H9 (cell line): ENCODE measurements at regions not wholly inside any gene's neighbourhood (a gene's known extent, or its start where the extent isn't known, plus 50 kb on each side); places are given as distances from the start of the nearest gene placed in this dataset.

Source experiments
- DNase-seq: peaks from one replicate; pipeline ENCODE4 v3.0.0-alpha.2; 2017
- H2AFZ ChIP-seq: one replicate; pipeline ENCODE4 v1.6.1; 2013; ENCODE audit warnings: mild to moderate bottlenecking, low read length, control low read depth, moderate library complexity
- H2AK5ac ChIP-seq: 2 replicates; pipeline ENCODE4 v1.6.1; 2013; ENCODE audit warnings: low read length, control low read depth, mixed read lengths; ENCODE audit not compliant: insufficient read length
- H2BK120ac ChIP-seq: one replicate; pipeline ENCODE4 v1.6.1; 2013; ENCODE audit warnings: low read depth, mild to moderate bottlenecking, low read length, control low read depth, inconsistent platforms; ENCODE audit not compliant: poor library complexity, severe bottlenecking
- H2BK12ac ChIP-seq: 2 replicates; pipeline ENCODE4 v1.6.1; 2013; ENCODE audit warnings: low read length, control low read depth, mixed read lengths, low read depth; ENCODE audit not compliant: insufficient read length
- H2BK15ac ChIP-seq: 2 replicates; pipeline ENCODE4 v1.6.1; 2013; ENCODE audit warnings: low read depth, low read length, control low read depth
- H2BK20ac ChIP-seq: one replicate; pipeline ENCODE4 v1.6.1; 2013; ENCODE audit warnings: low read depth, mild to moderate bottlenecking, low read length, control low read depth, inconsistent platforms; ENCODE audit not compliant: poor library complexity, severe bottlenecking
- H2BK5ac ChIP-seq: 2 replicates; pipeline ENCODE4 v1.6.1; 2013; ENCODE audit warnings: low read length, control low read depth, mixed read lengths; ENCODE audit not compliant: insufficient read length
- H3K14ac ChIP-seq: 2 replicates; pipeline ENCODE4 v1.6.1; 2013; ENCODE audit warnings: low read length, control low read depth; ENCODE audit not compliant: insufficient read depth
- H3K18ac ChIP-seq: 2 replicates; pipeline ENCODE4 v1.6.1; 2013; ENCODE audit warnings: low read depth, mild to moderate bottlenecking, mixed read lengths, low read length, control low read depth; ENCODE audit not compliant: insufficient read length
- H3K23ac ChIP-seq: 2 replicates; pipeline ENCODE4 v1.6.1; 2013; ENCODE audit warnings: low read length, control low read depth, mixed read lengths, low read depth; ENCODE audit not compliant: insufficient read length
- H3K23me2 ChIP-seq: 2 replicates; pipeline ENCODE4 v1.6.1; 2013; ENCODE audit warnings: low read depth, mild to moderate bottlenecking, mixed read lengths, low read length, control low read depth; ENCODE audit not compliant: insufficient read length, poor library complexity, severe bottlenecking
- H3K27ac ChIP-seq: 2 replicates; pipeline ENCODE4 v1.5.1; 2013; ENCODE audit warnings: low read length, control low read depth, mixed read lengths, low read depth; ENCODE audit not compliant: insufficient read length
- H3K27me3 ChIP-seq: 2 replicates; pipeline ENCODE4 v1.6.1; 2013; ENCODE audit warnings: low read length, control low read depth, inconsistent platforms; ENCODE audit not compliant: insufficient read depth
- H3K4ac ChIP-seq: 2 replicates; pipeline ENCODE4 v1.6.1; 2013; ENCODE audit warnings: low read depth, mild to moderate bottlenecking, control low read depth, inconsistent platforms, low read length, moderate library complexity
- H3K4me1 ChIP-seq: 2 replicates; pipeline ENCODE4 v1.6.1; 2013; ENCODE audit warnings: low read length, control low read depth, inconsistent platforms; ENCODE audit not compliant: insufficient read depth
- H3K4me2 ChIP-seq: 2 replicates; pipeline ENCODE4 v1.6.1; 2013; ENCODE audit warnings: low read length, control low read depth, mixed read lengths; ENCODE audit not compliant: insufficient read length, insufficient read depth
- H3K56ac ChIP-seq: 2 replicates; pipeline ENCODE4 v1.6.1; 2013; ENCODE audit warnings: low read depth, mild to moderate bottlenecking, mixed read lengths, low read length, control low read depth; ENCODE audit not compliant: insufficient read length
- H3K79me1 ChIP-seq: 2 replicates; pipeline ENCODE4 v1.6.1; 2013; ENCODE audit warnings: low read depth, mild to moderate bottlenecking, moderate library complexity, low read length, control low read depth, inconsistent platforms; ENCODE audit not compliant: insufficient read depth, poor library complexity, severe bottlenecking
- H3K79me2 ChIP-seq: 2 replicates; pipeline ENCODE4 v1.6.1; 2013; ENCODE audit warnings: low read length, control low read depth, inconsistent platforms; ENCODE audit not compliant: insufficient read depth
- H3K9ac ChIP-seq: 2 replicates; pipeline ENCODE4 v1.6.1; 2013; ENCODE audit warnings: low read length, control low read depth, mixed read lengths; ENCODE audit not compliant: insufficient read length; ENCODE audit errors: extremely low read depth
- H3K9me3 ChIP-seq: one replicate; pipeline ENCODE4 v1.6.1; 2013; ENCODE audit warnings: low read depth, low read length, inconsistent platforms; ENCODE audit not compliant: control insufficient read depth
- H3T11ph ChIP-seq: one replicate; pipeline ENCODE4 v1.6.1; 2013; ENCODE audit warnings: mild to moderate bottlenecking, low read length, control low read depth, inconsistent platforms
- H4K20me1 ChIP-seq: one replicate; pipeline ENCODE4 v1.6.1; 2013; ENCODE audit not compliant: control insufficient read depth, insufficient read length, insufficient read depth
- H4K5ac ChIP-seq: 2 replicates; pipeline ENCODE4 v1.6.1; 2013; ENCODE audit warnings: low read depth, mild to moderate bottlenecking, mixed read lengths, low read length, control low read depth; ENCODE audit not compliant: insufficient read length
- H4K8ac ChIP-seq: replicated peaks from 2 replicates; pipeline ENCODE4 v1.6.1; 2013; ENCODE audit warnings: low read length, control low read depth, mixed read lengths, low read depth; ENCODE audit not compliant: insufficient read length
- H4K91ac ChIP-seq: 2 replicates; pipeline ENCODE4 v1.6.1; 2013; ENCODE audit warnings: low read depth, mild to moderate bottlenecking, moderate library complexity, mixed read lengths, low read length, control low read depth; ENCODE audit not compliant: insufficient read length
- H3K27ac Mint-ChIP-seq, 3 experiments: 2 replicates in 2 of 3; 3 replicates in 1 of 3; pipeline ENCODE4 v1.8.0; 2020 to 2021; ENCODE audit warnings: mixed read lengths in 3 of 3, mild to moderate bottlenecking in 1 of 3, moderate library complexity in 1 of 3
- H3K27me3 Mint-ChIP-seq: 2 replicates; pipeline ENCODE4 v1.8.0; 2021; ENCODE audit warnings: low read depth, mild to moderate bottlenecking, moderate library complexity, mixed read lengths
- H3K36me3 Mint-ChIP-seq, 3 experiments: 2 replicates in 2 of 3; 3 replicates in 1 of 3; pipeline ENCODE4 v1.8.0; 2020 to 2021; ENCODE audit warnings: low read depth in 3 of 3, mixed read lengths in 3 of 3; ENCODE audit not compliant: insufficient read depth in 1 of 3
- H3K4me1 Mint-ChIP-seq, 2 experiments: 2 replicates each; pipeline ENCODE4 v1.8.0; 2020; ENCODE audit warnings: mixed read lengths in 2 of 2
- H3K4me3 Mint-ChIP-seq, 2 experiments: 2 replicates in 1 of 2; 3 replicates in 1 of 2; pipeline ENCODE4 v1.8.0; 2020 to 2021; ENCODE audit warnings: mild to moderate bottlenecking in 2 of 2, mixed read lengths in 2 of 2, moderate library complexity in 1 of 2
- H3K9me3 Mint-ChIP-seq, 2 experiments: 2 replicates in 1 of 2; 3 replicates in 1 of 2; pipeline ENCODE4 v1.8.0; 2020; ENCODE audit warnings: mild to moderate bottlenecking in 2 of 2, mixed read lengths in 2 of 2, moderate library complexity in 1 of 2
- WGBS: extraction: QIAGEN DNeasy Blood & Tissue Kit; methylation state at CpG from one replicate; pipeline ENCODE4 v1.1.7; 2013; ENCODE audit warnings: missing lambda C conversion rate, low lambda C conversion rate, mixed read lengths; ENCODE audit not compliant: insufficient read length; ENCODE audit errors: extremely low coverage; 5-methylcytosine and 5-hydroxymethylcytosine counted together
- TF ChIP-seq, protein P1 (sequence below): fragments of 200-600 bp; sonication (generic); conservative IDR thresholded peaks from 3 replicates; pipeline ENCODE4 v1.8.0; 2021; ENCODE audit warnings: antibody characterized with exemption, mild to moderate bottlenecking

DNA sequence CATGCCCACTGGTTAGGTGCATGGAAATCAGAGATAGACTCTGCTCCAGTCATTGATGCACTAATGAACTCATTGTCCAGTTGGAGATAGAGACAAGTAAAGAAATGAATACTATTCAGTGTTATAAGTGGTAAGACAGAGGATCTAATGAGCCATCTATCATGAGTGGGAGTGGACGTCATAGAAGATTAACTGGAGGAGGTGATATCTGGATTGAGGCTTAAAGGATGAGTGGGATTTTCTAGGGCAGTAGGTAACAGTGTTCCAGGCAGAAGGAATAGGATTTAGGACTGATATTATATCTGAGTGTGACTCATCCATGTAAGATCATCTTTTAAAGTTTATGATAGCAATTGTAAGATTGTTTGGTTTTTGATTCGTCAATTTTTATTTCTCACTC lies 152.2 kb upstream of the CSNK1A1L start:
- no CpG with 5 or more reads among the region's 2 CpGs for WGBS
- no peaks in the 10 kb centered on the region for H3K27me3 Mint-ChIP-seq
- H3K56ac ChIP-seq, result no peak overlapping the region
- H4K20me1 ChIP-seq, result no peaks in the 10 kb centered on the region
- no peaks in the 10 kb centered on the region for H3K27me3 ChIP-seq
- H2BK5ac ChIP-seq, result no peak overlapping the region
- no peak overlapping the region for H2BK120ac ChIP-seq
- H3K9ac ChIP-seq, result no peak overlapping the region
- H3K27ac ChIP-seq, result no peak overlapping the region
- H2BK12ac ChIP-seq, result no peak overlapping the region
- DNase-seq, result no peak
- no peak overlapping the region for H4K91ac ChIP-seq
- no peak overlapping the region for H3K4me2 ChIP-seq
- H3T11ph ChIP-seq, result no peak overlapping the region
- TF ChIP-seq, protein P1, sequence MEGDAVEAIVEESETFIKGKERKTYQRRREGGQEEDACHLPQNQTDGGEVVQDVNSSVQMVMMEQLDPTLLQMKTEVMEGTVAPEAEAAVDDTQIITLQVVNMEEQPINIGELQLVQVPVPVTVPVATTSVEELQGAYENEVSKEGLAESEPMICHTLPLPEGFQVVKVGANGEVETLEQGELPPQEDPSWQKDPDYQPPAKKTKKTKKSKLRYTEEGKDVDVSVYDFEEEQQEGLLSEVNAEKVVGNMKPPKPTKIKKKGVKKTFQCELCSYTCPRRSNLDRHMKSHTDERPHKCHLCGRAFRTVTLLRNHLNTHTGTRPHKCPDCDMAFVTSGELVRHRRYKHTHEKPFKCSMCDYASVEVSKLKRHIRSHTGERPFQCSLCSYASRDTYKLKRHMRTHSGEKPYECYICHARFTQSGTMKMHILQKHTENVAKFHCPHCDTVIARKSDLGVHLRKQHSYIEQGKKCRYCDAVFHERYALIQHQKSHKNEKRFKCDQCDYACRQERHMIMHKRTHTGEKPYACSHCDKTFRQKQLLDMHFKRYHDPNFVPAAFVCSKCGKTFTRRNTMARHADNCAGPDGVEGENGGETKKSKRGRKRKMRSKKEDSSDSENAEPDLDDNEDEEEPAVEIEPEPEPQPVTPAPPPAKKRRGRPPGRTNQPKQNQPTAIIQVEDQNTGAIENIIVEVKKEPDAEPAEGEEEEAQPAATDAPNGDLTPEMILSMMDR, result no peak
- H3K9me3 Mint-ChIP-seq, result peaks cover 18 to 21% of the 10 kb centered on the region in 2 experiments
- no peak overlapping the region for H3K4me3 Mint-ChIP-seq
- H2AK5ac ChIP-seq, result no peak overlapping the region
- no peak overlapping the region for H4K5ac ChIP-seq
- H3K36me3 Mint-ChIP-seq, result peaks cover 5 to 20% (median 11%) of the 10 kb centered on the region in 3 experiments; a peak in 5 of 7 replicates
- no peaks in the 10 kb centered on the region for H3K79me2 ChIP-seq
- no peaks in the 10 kb centered on the region for H3K23me2 ChIP-seq
- no peaks in the 10 kb centered on the region for H3K79me1 ChIP-seq
- no peak overlapping the region for H3K4ac ChIP-seq
- no peaks in the 10 kb centered on the region for H3K4me1 Mint-ChIP-seq
- no peak overlapping the region for H3K27ac Mint-ChIP-seq
- H3K23ac ChIP-seq, result no peak overlapping the region
- no peak overlapping the region for H2AFZ ChIP-seq
- H3K14ac ChIP-seq, result no peak overlapping the region
- H3K18ac ChIP-seq, result no peak overlapping the region
- H4K8ac ChIP-seq, result no peak overlapping the region
- no peak overlapping the region for H2BK20ac ChIP-seq
- H2BK15ac ChIP-seq, result no peak overlapping the region
- H3K4me1 ChIP-seq, result no peaks in the 10 kb centered on the region
- H3K9me3 ChIP-seq, result no peaks in the 10 kb centered on the region
